GM21717 (cell line): ENCODE measurements at regions not wholly inside any gene's neighbourhood (a gene's known extent, or its start where the extent isn't known, plus 50 kb on each side); places are given as distances from the start of the nearest gene placed in this dataset.

Source experiments
- ATAC-seq: cut with Tn5 transposase; IDR thresholded peaks from one replicate; pipeline ENCODE4 v1.9.1; 2021; ENCODE audit warnings: mild to moderate bottlenecking, moderate library complexity; ENCODE audit not compliant: unreplicated experiment

GRCh38 chr2:12156349-12156748 is 409.9 kb downstream of the LPIN1 start:
- ATAC-seq: no peak

GRCh38 chr2:12161085-12161484 is 414.7 kb downstream of the LPIN1 start:
- ATAC-seq: no peak

- ATAC-seq: no peak
Measured at GRCh38 chr2:12162269-12163247, 416.1 kb downstream of the LPIN1 start.

GRCh38 chr2:12163866-12164265 is 417.4 kb downstream of the LPIN1 start:
- ATAC-seq: no peak

GRCh38 chr2:12164689-12165088 is 418.3 kb downstream of the LPIN1 start:
- ATAC-seq: no peak

GRCh38 chr2:12167525-12168317 is 421.3 kb downstream of the LPIN1 start:
- no peak for ATAC-seq

GRCh38 chr2:12168354-12168753 is 421.9 kb downstream of the LPIN1 start:
- no peak for ATAC-seq

- ATAC-seq: no peak
Measured at GRCh38 chr2:12168791-12169388, 422.5 kb downstream of the LPIN1 start.

GRCh38 chr2:12169721-12170120 is 423.3 kb downstream of the LPIN1 start:
- no peak for ATAC-seq

GRCh38 chr2:12170121-12170520 is 423.7 kb downstream of the LPIN1 start:
- no peak for ATAC-seq

- no peak for ATAC-seq
Measured at GRCh38 chr2:12173271-12173942, 427.0 kb downstream of the LPIN1 start.

GRCh38 chr2:12173943-12174340 is 427.5 kb downstream of the LPIN1 start:
- ATAC-seq: no peak

- no peak for ATAC-seq
Measured at GRCh38 chr2:12175323-12175722, 428.9 kb downstream of the LPIN1 start.

- ATAC-seq: peak; percentile 92
Measured at GRCh38 chr2:12176623-12177454, 430.4 kb downstream of the LPIN1 start.

- peak; percentile 81 for ATAC-seq
Measured at GRCh38 chr2:12177455-12178288, 431.2 kb downstream of the LPIN1 start.

GRCh38 chr2:12178289-12179080 is 432.1 kb downstream of the LPIN1 start:
- ATAC-seq: no peak

GRCh38 chr2:12180031-12180430 is 433.6 kb downstream of the LPIN1 start:
- no peak for ATAC-seq

GRCh38 chr2:12183032-12183645 is 436.7 kb downstream of the LPIN1 start:
- no peak for ATAC-seq
